NOMO-1 treated with dmso at 0.1 percent for 144 hours (cell line): ENCODE measurements at regions not wholly inside any gene's neighbourhood (a gene's known extent, or its start where the extent isn't known, plus 50 kb on each side); places are given as distances from the start of the nearest gene placed in this dataset.

Experiments
- DNase-seq: peaks from one replicate; lab custom pipeline; 2025; ENCODE audit not compliant: unreplicated experiment; lab: John Stamatoyannopoulos, UW

- DNase-seq = no peak
Measured at GRCh38 chr11:11016943-11017342, 159.1 kb upstream of the ZBED5 start.

GRCh38 chr11:11016068-11016467, 158.2 kb upstream of the ZBED5 start:
- no peak for DNase-seq

- DNase-seq = no peak
Measured at GRCh38 chr11:11011617-11012016, 153.8 kb upstream of the ZBED5 start.

DNA sequence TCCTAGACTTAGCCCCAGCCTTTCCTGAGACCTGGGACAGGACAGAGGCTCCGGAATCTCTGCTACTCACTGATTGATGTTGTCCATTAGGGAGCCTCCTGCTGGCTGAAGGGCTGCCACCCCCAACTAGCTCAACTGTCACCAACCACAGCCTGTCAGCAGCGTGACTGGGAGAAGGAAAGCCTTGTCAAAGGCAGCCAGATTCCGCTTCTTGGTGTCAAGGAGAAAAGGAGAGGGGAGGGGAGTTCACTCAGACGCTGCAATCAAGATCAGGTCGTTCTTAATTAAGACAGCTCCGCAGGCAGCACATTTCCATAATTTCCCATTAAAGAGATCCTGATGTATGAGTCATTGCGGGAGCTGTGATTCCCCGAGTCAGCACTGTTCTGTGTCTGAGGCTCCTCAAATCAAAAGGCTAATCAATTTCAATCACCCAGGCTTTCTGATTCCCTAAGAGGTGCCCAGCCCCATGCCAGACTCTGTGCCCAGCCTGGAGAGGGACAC, 152.8 kb upstream of the ZBED5 start:
- DNase-seq = no peak

GRCh38 chr11:11009179-11009578, 151.3 kb upstream of the ZBED5 start:
- DNase-seq = no peak

DNA sequence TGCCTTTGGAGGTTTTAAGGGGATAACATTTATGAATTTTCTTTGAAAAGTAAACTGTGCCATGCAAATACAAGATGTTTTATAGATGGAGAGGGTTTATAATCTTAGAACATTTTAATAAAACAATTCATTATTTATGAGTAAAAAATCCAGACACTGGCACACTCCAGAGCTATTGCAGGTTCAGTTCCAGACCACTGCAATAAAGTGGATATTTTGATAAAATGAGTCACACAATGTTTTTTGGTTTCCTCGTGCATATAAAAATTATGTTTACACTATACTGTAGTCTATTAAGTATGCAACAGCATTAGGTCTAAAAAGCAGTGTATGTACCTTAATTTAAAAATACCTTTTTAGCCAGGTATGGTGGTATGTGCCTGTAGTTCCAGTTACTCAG, 146.2 kb upstream of the ZBED5 start:
- DNase-seq = no peak

DNA sequence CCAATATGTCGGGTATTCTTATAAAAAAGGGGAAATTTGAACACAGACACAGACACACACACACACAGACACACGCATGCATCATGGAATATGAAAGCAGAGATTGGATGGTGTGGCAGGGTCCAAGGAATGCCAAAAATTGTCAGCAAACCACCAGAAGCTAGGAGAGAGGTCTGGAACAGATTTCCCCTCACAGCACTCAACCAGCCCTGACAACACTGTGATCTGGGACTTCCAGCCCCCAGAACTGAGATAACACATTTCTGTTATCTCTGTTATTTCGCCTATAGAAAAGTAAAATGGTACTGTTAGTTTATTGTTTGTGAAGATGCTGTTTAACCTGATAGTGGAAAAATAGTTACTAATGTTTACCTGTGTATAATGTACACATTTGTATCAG, 145.4 kb upstream of the ZBED5 start:
- no peak for DNase-seq

- DNase-seq = no peak
Measured at GRCh38 chr11:11000579-11001283, 142.9 kb upstream of the ZBED5 start.

GRCh38 chr11:10998674-10999073, 140.8 kb upstream of the ZBED5 start:
- no peak for DNase-seq

DNA sequence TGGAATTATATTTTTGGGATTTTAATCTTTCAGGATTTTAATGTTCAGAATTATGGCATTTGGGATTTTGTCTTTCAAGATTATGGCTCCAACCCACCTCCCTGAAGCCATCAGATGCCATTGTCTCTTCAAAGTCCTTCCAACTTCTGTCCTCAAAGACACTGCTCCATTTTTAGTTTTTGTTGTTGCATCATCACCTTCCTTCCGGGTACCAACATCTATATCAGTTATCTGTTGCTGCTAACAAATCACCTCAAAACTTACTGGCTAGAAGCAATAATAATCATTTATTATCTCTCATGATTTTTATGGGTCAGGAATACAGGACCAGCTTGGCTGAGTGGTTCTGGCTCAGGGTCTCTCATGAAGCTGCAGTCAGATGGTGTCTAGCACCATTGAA, 138.8 kb upstream of the ZBED5 start:
- DNase-seq = no peak

DNA sequence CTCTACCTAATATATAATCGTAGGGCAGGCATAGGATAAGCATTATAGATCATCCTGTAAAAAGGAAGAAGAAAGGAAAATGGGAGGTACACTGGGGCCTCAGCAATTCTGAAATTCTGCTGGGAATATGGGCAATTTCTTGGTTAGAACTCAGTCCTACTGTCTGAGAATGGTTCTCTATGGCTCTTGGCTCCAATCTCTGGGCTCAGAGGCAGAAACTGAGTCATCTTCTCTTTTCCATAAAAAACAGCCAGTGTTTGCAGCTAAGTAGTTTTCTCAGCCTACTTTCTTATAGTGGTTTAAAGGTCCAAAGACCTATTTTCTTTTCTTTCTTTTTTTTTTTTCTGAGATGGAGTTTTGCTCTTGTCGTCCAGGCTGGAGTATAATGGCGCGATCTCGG, 135.8 kb upstream of the ZBED5 start:
- DNase-seq = no peak

- no peak for DNase-seq
Measured at GRCh38 chr11:10993186-10993585, 135.3 kb upstream of the ZBED5 start.

- DNase-seq = no peak
Measured at GRCh38 chr11:10991393-10991792, 133.5 kb upstream of the ZBED5 start.

- DNase-seq = no peak
Measured at GRCh38 chr11:10990637-10991193, 132.9 kb upstream of the ZBED5 start.

GRCh38 chr11:10990160-10990559, 132.3 kb upstream of the ZBED5 start:
- no peak for DNase-seq

- DNase-seq = no peak
Measured at GRCh38 chr11:10986006-10986405, 128.2 kb upstream of the ZBED5 start.

GRCh38 chr11:10984742-10985141, 126.9 kb upstream of the ZBED5 start:
- DNase-seq = no peak

GRCh38 chr11:10984250-10984649, 126.4 kb upstream of the ZBED5 start:
- DNase-seq = no peak

GRCh38 chr11:10982704-10983510, 125.1 kb upstream of the ZBED5 start:
- DNase-seq = no peak

GRCh38 chr11:10979529-10979928, 121.7 kb upstream of the ZBED5 start:
- DNase-seq = peak; percentile 88

- peak; percentile 15 for DNase-seq
Measured at GRCh38 chr11:10978198-10978597, 120.3 kb upstream of the ZBED5 start.

GRCh38 chr11:10975287-10975721, 117.5 kb upstream of the ZBED5 start:
- DNase-seq = no peak
